HG03175 (cell line): ENCODE measurements at regions not wholly inside any gene's neighbourhood (a gene's known extent, or its start where the extent isn't known, plus 50 kb on each side); places are given as distances from the start of the nearest gene placed in this dataset.

Source experiments
- ATAC-seq: cut with Tn5 transposase; IDR thresholded peaks from one replicate; pipeline ENCODE4 v1.9.1; 2021; ENCODE audit warnings: mild to moderate bottlenecking, moderate library complexity; ENCODE audit not compliant: unreplicated experiment

- ATAC-seq = no peak
Measured at GRCh38 chr6:146886587-146887446, 288.0 kb downstream of the ADGB start.

- ATAC-seq = no peak
Measured at GRCh38 chr6:146887447-146888077, 288.8 kb downstream of the ADGB start.

GRCh38 chr6:146889303-146889702 lies 290.5 kb downstream of the ADGB start:
- ATAC-seq = no peak

- no peak for ATAC-seq
Measured at GRCh38 chr6:146890172-146890571, 291.4 kb downstream of the ADGB start.

GRCh38 chr6:146890644-146891434 lies 292.1 kb downstream of the ADGB start:
- no peak for ATAC-seq

- ATAC-seq = no peak
Measured at GRCh38 chr6:146891615-146892265, 293.0 kb downstream of the ADGB start.

GRCh38 chr6:146892283-146892612 lies 293.5 kb downstream of the ADGB start:
- no peak for ATAC-seq

GRCh38 chr6:146892613-146893401 lies 294.0 kb downstream of the ADGB start:
- ATAC-seq = no peak

GRCh38 chr6:146893690-146894089 lies 294.9 kb downstream of the ADGB start:
- ATAC-seq = no peak

GRCh38 chr6:146894624-146895023 lies 295.9 kb downstream of the ADGB start:
- ATAC-seq = no peak

- no peak for ATAC-seq
Measured at GRCh38 chr6:146895101-146895771, 296.5 kb downstream of the ADGB start.

GRCh38 chr6:146895772-146896061 lies 296.9 kb downstream of the ADGB start:
- no peak for ATAC-seq

GRCh38 chr6:146896062-146896813 lies 297.5 kb downstream of the ADGB start:
- ATAC-seq = no peak

- no peak for ATAC-seq
Measured at GRCh38 chr6:146896960-146897701, 298.4 kb downstream of the ADGB start.

- no peak for ATAC-seq
Measured at GRCh38 chr6:146898069-146898887, 299.5 kb downstream of the ADGB start.

GRCh38 chr6:146898888-146899227 lies 300.1 kb downstream of the ADGB start:
- no peak for ATAC-seq

- ATAC-seq = no peak
Measured at GRCh38 chr6:146901940-146902816, 302.0 kb upstream of the STXBP5 start.
